HEK293 (cell line): ENCODE measurements at regions not wholly inside any gene's neighbourhood (a gene's known extent, or its start where the extent isn't known, plus 50 kb on each side); places are given as distances from the start of the nearest gene placed in this dataset.

ENCODE experiments used
- KLF9 ChIP-seq: fragments of 450-650 bp; formaldehyde crosslinking; IDR thresholded peaks from 2 replicates; pipeline ENCODE4 v1.5.1; 2016; ENCODE audit warnings: missing biosample characterization, missing genetic modification characterization, low read depth
- SETDB1 ChIP-seq: IDR thresholded peaks from one replicate; pipeline ENCODE4 v1.6.1; 2017; ENCODE audit warnings: mild to moderate bottlenecking, low read length, moderate library complexity, mixed read lengths; ENCODE audit not compliant: insufficient read length
- ZNF404 ChIP-seq: fragments of 450-650 bp; formaldehyde crosslinking; IDR thresholded peaks from 2 replicates; pipeline ENCODE4 v1.5.1; 2017; ENCODE audit warnings: missing biosample characterization, missing genetic modification characterization
- ZNF692 ChIP-seq: fragments of 450-650 bp; formaldehyde crosslinking; IDR thresholded peaks from 2 replicates; pipeline ENCODE4 v1.5.1; 2016; ENCODE audit warnings: missing biosample characterization, missing genetic modification characterization

DNA sequence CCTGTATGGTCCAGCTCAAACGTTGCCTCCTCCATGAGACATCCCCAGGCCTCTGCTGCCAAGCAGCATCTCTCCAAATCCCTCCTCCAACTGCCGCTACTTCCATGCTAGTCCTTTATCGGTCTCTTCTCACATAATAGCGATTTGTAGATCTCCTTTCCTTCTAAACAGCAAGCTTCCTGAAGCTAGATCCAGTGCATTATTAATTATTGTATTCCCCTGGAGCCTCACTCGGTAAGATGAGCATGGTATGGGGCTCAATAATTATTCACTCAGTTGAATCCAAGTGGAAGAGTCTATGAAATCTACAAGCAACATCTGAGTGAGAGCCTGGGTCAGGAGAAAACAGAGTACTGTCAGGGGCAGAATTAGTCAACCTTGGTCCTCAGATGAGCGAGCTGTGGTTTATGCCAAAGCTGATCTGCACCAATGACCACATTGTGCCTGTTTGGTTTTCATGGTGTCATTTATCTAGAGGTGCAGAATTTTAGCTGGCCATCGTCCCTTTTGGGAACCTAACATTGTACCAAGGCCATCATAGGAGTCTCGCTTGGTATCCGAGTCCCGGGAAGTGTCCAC is 93.8 kb upstream of the UBE2E1 start:
- no peak for TF ChIP-seq ZNF404 (tag by site-specific recombination)
- TF ChIP-seq SETDB1 = no peak
- TF ChIP-seq KLF9 = no peak
- TF ChIP-seq ZNF692 (tag by site-specific recombination) = no peak
